Cerebellar nuclear complex (tissue), 1 donor: ENCODE measurements at regions not wholly inside any gene's neighbourhood (a gene's known extent, or its start where the extent isn't known, plus 50 kb on each side); places are given as distances from the start of the nearest gene placed in this dataset.
A peak's percentile ranks its signal among the peaks of the same experiment; 100 is the strongest.

ENCODE experiments used
- DNase-seq, 2 experiments: peaks; one replicate each; lab custom pipeline; 2025; lab: John Stamatoyannopoulos, UW

GRCh38 chr10:10294881-10295529 is 722.7 kb upstream of the CELF2 start:
- DNase-seq = peak in 1 of 2 experiments; percentile 14

- no peak for DNase-seq
These were observed 722.1 kb upstream of the CELF2 start for GRCh38 chr10:10295537-10295936.

GRCh38 chr10:10302689-10303088 is 715.0 kb upstream of the CELF2 start:
- DNase-seq = no peak

- no peak for DNase-seq
These were observed 710.6 kb upstream of the CELF2 start for GRCh38 chr10:10307036-10307435.

GRCh38 chr10:10307551-10307950 is 710.1 kb upstream of the CELF2 start:
- DNase-seq = peak in 1 of 2 experiments; percentile 13

GRCh38 chr10:10310498-10310897 is 707.2 kb upstream of the CELF2 start:
- no peak for DNase-seq

GRCh38 chr10:10311966-10312365 is 705.7 kb upstream of the CELF2 start:
- DNase-seq = no peak

GRCh38 chr10:10313149-10313835 is 704.4 kb upstream of the CELF2 start:
- DNase-seq = no peak

GRCh38 chr10:10314626-10315025 is 703.0 kb upstream of the CELF2 start:
- no peak for DNase-seq

- no peak for DNase-seq
These were observed 701.7 kb upstream of the CELF2 start for GRCh38 chr10:10315989-10316388.

GRCh38 chr10:10317151-10317550 is 700.5 kb upstream of the CELF2 start:
- no peak for DNase-seq

GRCh38 chr10:10318856-10319255 is 698.8 kb upstream of the CELF2 start:
- no peak for DNase-seq

GRCh38 chr10:10320956-10321355 is 696.7 kb upstream of the CELF2 start:
- no peak for DNase-seq

- no peak for DNase-seq
These were observed 691.6 kb upstream of the CELF2 start for GRCh38 chr10:10326116-10326515.

- DNase-seq = no peak
These were observed 689.7 kb upstream of the CELF2 start for GRCh38 chr10:10327934-10328333.

GRCh38 chr10:10330418-10330817 is 687.3 kb upstream of the CELF2 start:
- DNase-seq = no peak

- DNase-seq = no peak
These were observed 684.9 kb upstream of the CELF2 start for GRCh38 chr10:10332786-10333185.

- no peak for DNase-seq
These were observed 684.0 kb upstream of the CELF2 start for GRCh38 chr10:10333622-10334021.

- DNase-seq = no peak
These were observed 679.3 kb upstream of the CELF2 start for GRCh38 chr10:10338339-10338738.

- no peak for DNase-seq
These were observed 671.1 kb upstream of the CELF2 start for GRCh38 chr10:10346390-10347150.

GRCh38 chr10:10350050-10350449 is 667.6 kb upstream of the CELF2 start:
- DNase-seq = no peak

GRCh38 chr10:10351451-10351850 is 666.2 kb upstream of the CELF2 start:
- no peak for DNase-seq

- DNase-seq = no peak
These were observed 664.3 kb upstream of the CELF2 start for GRCh38 chr10:10353326-10353868.
